GM21737 (cell line): ENCODE measurements at regions not wholly inside any gene's neighbourhood (a gene's known extent, or its start where the extent isn't known, plus 50 kb on each side); places are given as distances from the start of the nearest gene placed in this dataset.

ENCODE experiments used
- ATAC-seq: cut with Tn5 transposase; IDR thresholded peaks from one replicate; pipeline ENCODE4 v1.9.1; 2021; ENCODE audit warnings: mild to moderate bottlenecking, moderate library complexity; ENCODE audit not compliant: unreplicated experiment

GRCh38 chr1:63169057-63169456 is 153.3 kb upstream of the FOXD3 start:
- no peak for ATAC-seq

- ATAC-seq, result no peak
Measured at GRCh38 chr1:63173161-63173560, 149.2 kb upstream of the FOXD3 start.

- no peak for ATAC-seq
Measured at GRCh38 chr1:63189677-63190076, 132.7 kb upstream of the FOXD3 start.

- ATAC-seq, result no peak
Measured at GRCh38 chr1:63190171-63190570, 132.2 kb upstream of the FOXD3 start.

GRCh38 chr1:63198871-63199394 is 123.4 kb upstream of the FOXD3 start:
- no peak for ATAC-seq

- no peak for ATAC-seq
Measured at GRCh38 chr1:63199706-63200335, 122.5 kb upstream of the FOXD3 start.

- ATAC-seq, result no peak
Measured at GRCh38 chr1:63200676-63201075, 121.7 kb upstream of the FOXD3 start.

GRCh38 chr1:63203641-63204040 is 118.7 kb upstream of the FOXD3 start:
- ATAC-seq, result no peak

- no peak for ATAC-seq
Measured at GRCh38 chr1:63205776-63206175, 116.6 kb upstream of the FOXD3 start.

- no peak for ATAC-seq
Measured at GRCh38 chr1:63214553-63214952, 107.8 kb upstream of the FOXD3 start.

GRCh38 chr1:63223426-63223825 is 98.9 kb upstream of the FOXD3 start:
- ATAC-seq, result no peak

GRCh38 chr1:63230722-63231121 is 91.6 kb upstream of the FOXD3 start:
- ATAC-seq, result no peak

- ATAC-seq, result no peak
Measured at GRCh38 chr1:63238721-63239120, 83.6 kb upstream of the FOXD3 start.

GRCh38 chr1:63245186-63245585 is 77.2 kb upstream of the FOXD3 start:
- no peak for ATAC-seq

GRCh38 chr1:63248216-63248615 is 74.2 kb upstream of the FOXD3 start:
- ATAC-seq, result no peak

- no peak for ATAC-seq
Measured at GRCh38 chr1:63255153-63255552, 67.2 kb upstream of the FOXD3 start.

- ATAC-seq, result no peak
Measured at GRCh38 chr1:63261736-63262458, 60.5 kb upstream of the FOXD3 start.

- no peak for ATAC-seq
Measured at GRCh38 chr1:63262459-63262770, 60.0 kb upstream of the FOXD3 start.

- no peak for ATAC-seq
Measured at GRCh38 chr1:63264161-63264560, 58.2 kb upstream of the FOXD3 start.

- no peak for ATAC-seq
Measured at GRCh38 chr1:63266857-63267256, 55.5 kb upstream of the FOXD3 start.

- ATAC-seq, result no peak
Measured at GRCh38 chr1:63268876-63269275, 53.5 kb upstream of the FOXD3 start.

GRCh38 chr1:63269571-63269970 is 52.8 kb upstream of the FOXD3 start:
- ATAC-seq, result no peak
